GM19324 (cell line): ENCODE measurements at regions not wholly inside any gene's neighbourhood (a gene's known extent, or its start where the extent isn't known, plus 50 kb on each side); places are given as distances from the start of the nearest gene placed in this dataset.
"Not testable (repeated sequence)": the region's sequence is repeated elsewhere in the genome, so short reads cannot be mapped to it uniquely, and the experiment has no call there.

Experiments used
- ATAC-seq: cut with Tn5 transposase; IDR thresholded peaks from one replicate; pipeline ENCODE4 v1.9.1; 2021; ENCODE audit warnings: mild to moderate bottlenecking, moderate library complexity; ENCODE audit not compliant: unreplicated experiment, low FRiP score

DNA sequence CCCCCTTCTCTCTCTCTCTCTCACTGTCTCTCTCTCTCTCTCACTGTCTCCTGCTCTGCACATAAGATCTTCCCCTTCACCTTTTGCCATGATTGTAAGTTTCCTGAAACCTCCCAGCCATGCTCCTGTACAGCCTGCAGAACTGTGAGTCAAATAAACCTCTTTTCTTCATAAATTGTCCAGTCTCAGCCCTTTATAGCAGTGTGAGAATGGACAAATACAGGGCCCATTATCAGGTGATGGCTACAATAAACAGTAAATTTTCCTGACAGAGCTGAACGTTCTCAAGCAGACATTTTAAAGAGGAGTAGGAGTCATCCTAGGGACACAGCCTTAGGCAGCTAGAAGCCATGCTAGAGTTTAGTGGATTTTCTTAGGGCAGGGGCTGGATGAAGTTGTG is 1679.7 kb upstream of the B3GALT2 start:
- no peak for ATAC-seq

DNA sequence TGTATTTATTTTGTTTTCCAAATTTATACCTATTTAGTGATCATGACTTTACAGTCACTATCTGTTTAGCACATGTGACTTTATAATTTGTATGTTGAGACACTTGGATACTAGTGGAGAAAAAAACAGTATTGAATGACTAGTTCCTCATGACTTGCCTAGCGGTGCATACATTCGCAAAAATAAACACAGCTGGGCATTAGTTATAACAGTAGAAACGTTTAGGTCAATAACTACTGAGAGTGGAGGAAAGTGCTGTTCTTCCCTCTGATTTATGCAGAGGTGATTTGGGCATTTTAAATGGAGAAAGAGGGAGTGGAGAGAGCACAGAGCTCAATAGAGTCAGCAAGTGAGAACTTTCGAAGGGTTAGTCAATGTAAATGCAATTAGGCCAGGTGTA is 1679.0 kb upstream of the B3GALT2 start:
- no peak for ATAC-seq

DNA sequence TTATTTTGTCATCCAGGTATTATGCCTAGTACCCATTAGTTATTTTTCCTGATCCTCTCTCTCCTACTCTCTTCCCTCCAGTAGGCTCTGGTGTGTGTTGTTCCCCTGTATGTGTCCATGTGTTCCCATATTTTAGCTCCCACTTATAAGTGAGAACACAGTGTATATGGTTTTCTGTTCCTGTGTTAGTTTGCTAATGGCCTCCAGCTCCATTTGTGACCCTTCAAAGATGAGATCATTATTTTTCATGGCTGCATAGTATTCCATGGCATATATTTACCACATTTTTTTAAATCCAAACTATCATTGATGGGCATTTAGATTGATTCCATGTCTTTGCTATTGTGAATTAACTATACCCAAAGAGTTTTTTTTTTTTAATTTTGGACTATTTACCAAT is 1675.7 kb upstream of the B3GALT2 start:
- no peak for ATAC-seq

DNA sequence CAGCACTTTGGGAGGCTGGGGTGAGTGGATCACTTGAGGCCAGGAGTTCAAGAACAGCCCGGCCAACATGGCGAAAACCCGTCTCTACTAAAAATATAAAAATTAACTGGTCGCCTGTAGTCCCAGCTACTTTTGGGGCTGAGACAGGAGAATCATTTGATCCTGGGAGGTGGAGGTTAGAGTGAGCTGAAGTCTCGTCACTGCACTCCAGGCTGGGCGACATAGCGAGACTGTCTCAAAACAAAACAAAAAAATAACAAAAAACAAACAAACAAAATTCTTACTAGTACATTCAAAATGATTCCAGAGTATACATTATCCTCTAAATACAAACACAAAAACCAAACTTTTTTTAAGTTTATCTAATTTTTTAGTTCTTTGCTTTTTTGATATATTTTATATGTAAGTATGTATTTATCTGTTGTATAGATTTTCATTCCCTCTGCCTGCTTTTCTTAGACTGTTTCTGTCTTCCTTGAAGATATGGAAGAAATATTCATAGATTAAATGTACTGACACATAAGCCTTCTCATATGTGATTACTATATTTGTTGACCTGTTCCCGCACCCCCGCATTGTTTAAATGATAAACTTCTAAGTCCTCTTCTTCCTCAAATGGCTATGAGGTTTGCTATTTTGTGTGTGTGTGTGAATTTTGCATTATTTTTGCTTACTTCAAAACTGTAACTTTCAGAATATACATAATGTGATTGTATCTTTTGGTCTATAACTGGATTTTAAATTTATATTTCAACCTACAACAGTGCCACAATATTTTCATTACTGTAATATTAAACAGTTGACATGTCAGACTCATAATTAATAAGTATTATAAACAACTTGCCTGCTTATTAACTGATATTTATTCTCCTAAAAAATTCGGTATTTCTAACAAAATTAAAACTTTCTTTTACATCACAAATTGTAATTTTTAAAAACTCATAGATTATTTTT is 1674.1 kb upstream of the B3GALT2 start:
- ATAC-seq, result no peak

DNA sequence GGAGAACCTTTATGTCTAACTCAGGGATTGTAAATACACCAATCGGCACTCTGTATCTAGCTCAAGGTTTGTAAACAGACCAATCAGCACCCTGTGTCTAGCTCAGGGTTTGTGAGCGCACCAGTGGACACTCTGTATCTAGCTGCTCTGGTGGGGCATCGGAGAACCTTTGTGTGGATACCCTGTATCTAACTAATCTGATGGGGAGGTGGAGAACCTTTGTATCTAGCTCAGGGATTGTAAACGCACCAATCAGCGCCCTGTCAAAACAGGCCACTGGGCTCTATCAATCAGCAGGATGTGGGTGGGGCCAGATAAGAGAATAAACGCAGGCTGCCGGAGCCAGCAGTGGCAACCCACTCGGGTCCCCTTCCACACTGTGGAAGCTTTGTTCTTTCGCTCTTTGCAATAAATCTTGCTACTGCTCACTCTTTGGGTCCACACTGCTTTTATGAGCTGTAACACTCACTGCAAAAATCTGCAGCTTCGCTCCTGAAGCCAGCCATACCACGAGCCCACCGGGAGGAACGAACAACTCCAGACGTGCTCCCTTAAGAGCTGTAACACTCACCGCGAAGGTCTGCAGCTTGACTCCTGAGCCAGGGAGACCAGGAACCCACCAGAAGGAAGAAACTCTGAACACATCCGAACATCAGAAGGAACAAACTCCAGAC is 1673.2 kb upstream of the B3GALT2 start:
- ATAC-seq, result not testable (repeated sequence)

DNA sequence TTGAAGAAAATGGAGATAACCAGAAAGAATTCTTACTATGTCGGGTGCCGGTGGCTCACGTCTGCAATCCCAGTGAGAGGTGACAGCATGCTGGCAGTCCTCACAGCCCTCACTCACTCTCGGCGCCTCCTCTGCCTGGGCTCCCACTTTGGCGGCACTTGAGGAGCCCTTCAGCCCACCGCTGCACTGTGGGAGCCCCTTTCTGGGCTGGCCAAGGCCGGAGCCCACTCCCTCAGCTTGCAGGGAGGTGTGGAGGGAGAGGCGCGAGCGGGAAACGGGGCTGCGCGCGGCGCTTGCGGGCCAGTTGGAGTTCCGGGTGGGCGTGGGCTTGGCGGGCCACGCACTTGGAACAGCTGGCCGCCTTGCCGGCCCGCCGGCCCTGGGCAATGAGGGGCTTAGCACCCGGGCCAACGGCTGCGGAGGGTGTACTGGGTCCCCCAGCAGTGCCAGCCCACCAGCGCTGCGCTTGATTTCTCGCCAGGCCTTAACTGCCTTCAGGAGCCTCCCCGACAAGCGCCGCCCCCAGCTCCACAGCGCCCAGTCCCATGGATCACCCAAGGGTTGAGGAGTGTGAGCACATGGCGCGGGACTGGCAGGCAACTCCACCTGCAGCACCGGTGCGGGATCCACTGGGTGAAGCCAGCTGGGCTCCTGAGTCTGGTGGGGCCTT is 1672.5 kb upstream of the B3GALT2 start:
- ATAC-seq, result not testable (repeated sequence)

DNA sequence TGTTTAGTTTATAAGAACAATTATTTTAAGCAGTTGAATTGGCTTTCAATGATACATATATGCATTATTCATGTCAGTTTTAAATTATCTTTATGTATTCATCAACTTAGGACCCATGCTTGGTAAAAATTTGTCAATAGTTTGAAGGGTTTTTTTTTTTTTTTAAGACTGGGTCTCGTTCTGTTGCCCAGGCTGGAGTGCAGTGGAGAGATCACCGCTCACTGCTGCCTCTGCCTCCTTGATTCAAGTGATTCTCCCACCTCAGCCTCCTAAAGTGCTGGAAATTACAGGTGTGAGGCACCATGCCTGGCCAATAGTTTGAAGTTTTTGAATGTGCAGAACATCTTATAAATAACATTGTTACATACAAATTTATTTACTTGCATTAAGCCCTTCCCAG is 1671.0 kb upstream of the B3GALT2 start:
- no peak for ATAC-seq

DNA sequence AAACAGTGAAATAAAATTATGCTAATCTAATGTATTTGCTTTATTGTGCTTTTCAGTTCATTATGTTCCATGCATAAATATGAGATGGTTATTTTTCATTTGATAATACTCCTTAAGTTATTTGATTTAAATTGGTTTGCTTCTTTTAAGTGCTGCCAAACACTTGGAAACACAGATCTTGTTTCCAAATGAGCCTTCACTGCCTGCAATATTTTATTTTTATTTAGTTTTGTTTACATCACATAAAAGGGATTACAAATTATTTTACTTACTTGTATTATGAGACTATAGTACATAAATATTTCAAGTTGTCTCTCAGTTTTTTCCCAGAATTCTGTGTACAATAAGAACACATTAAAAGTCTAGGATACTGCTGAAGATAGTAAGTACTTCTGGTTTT is 1662.4 kb upstream of the B3GALT2 start:
- no peak for ATAC-seq

DNA sequence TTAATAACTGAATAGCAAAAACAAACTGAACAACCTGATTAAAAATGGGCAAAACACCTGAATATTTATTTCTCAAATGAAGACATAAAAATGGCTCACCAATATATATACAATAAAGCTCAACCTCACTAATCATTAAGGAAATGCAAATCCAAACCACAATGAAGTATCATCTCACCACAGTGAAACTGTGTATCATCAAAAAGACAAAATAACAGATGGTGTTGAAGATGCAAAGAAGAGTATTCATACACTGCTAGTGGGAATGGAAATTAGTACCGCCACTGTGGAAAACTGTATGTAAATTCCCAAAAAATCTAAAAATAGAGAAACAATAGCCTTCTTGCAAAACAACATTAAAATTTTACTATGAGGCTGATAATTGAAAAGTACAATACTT is 1660.1 kb upstream of the B3GALT2 start:
- no peak for ATAC-seq

DNA sequence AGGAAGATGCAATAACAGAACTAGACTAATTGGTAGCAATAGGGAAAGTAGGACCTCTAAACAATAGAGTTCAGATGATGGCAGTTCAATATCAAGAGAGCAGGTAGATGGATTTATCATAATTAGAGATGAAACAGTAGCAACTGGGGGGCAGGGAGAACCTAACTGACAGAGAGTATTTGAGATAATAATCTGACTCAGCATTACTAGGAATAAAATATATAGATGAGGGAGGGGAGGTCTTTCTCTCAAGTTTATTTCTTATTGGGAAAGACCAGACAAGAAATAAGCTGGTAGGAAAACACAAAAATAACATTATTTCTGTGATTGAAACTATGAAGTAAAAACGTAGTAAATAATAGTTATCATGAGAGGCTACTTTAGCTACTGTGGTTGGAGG is 1656.7 kb upstream of the B3GALT2 start:
- no peak for ATAC-seq

DNA sequence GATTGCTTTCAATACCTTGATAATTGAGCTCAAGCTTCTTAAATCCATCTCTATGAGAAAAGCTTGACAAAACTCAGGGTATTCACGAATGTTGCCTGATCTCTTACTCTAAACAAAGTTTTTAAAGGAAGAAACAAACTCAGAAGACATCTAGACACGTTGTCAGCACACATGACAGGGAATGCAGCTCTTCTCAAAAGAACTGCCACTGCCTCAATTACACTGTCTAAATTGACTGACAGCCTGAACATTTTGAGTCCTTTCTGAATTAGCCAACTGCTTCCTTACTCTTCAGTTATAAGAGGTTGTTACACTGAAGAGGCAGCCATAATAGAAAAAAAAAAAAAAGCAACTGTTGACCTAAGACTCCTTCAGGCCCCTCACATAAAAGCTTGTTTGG is 1646.7 kb upstream of the B3GALT2 start:
- no peak for ATAC-seq

DNA sequence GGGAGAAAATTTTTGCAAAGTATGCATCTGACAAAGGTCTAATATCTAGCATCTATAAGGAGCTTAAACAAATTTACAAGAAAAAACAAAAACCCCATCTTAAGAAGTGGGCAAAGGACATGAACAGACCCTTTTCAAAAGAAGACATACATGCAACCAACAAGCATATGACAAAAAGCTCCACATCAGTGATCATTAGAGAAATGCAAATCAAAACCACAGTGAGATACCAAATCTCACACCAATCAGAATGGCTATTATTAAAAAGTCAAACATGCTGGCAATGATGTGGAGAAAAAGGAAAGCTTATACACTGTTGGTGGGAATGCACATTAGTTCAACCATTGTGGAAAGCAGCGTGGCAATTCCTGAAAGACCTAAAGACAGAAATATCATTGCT is 1645.2 kb upstream of the B3GALT2 start:
- not testable (repeated sequence) for ATAC-seq

DNA sequence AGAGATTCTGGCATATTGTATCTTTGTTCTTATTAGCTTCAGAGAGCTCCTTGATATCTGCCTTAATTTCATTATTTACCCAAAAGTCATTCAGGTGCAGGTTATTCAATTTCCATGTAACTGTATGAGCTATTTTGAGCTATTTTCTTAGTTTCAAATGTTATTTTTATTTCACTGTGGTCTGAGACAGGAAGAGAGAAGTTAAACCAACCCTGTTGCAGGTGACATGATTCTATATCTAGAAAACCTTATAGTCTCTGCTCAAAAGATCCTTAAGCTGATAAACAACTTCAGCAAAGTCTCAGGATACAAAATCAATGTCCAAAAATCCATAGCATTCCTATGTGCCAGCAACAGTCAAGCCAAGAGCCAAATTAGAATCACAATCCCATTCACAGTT is 1644.0 kb upstream of the B3GALT2 start:
- ATAC-seq, result no peak

DNA sequence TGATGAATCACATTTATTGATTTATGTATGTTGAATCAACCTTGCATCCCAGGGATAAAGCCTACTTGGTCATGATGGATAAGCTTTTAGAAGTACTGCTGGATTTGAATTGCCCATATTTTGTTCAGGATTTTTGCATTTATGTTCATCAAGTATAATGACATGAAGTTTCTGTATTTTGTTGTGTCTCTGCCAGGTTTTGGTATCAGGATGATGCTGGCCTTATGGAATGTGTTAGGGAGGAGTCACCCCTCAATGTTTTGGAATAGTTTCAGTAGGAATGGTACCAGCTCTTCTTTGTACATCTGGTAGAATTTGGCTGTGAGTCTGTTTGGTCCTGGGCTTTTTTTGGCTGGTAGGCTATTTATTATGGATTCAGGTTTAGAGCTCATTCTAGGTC is 1643.1 kb upstream of the B3GALT2 start:
- ATAC-seq, result no peak

DNA sequence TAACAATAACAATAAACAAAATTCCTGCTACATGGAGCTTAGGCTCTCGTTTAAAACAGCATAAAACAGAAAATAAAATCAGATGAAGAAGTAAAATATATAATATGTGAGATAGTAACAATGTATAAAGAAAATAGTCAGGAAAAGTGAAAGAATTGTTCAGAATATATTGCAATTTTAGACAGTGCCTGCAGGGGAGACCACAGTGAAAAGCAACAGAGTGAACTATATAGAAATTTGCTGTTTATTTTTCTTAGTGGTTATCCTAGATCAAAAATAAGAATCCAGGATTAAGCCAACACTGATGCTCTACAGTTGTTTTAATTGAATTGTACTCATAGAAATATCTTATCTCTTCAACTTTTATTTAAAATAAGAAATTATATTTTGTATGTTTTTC is 1639.0 kb upstream of the B3GALT2 start:
- no peak for ATAC-seq

DNA sequence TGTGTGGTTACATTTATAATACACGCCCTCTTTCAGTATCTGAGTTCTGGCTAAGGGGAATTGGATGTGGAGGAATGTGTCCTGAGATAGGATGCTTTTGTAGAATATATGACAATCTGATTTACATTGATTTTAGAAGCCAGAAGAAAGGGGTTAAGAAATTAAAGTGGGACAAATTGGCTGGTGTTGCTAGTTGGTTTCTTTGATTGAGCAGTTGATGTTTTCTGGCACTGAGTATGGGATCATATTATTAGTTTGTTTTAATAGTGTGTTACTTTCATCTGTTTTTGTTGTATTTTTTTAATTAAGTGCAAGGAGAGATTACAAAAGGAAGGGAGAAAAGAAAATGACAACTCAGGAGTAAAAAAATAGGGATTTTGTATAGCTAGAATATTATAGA is 1634.7 kb upstream of the B3GALT2 start:
- no peak for ATAC-seq

DNA sequence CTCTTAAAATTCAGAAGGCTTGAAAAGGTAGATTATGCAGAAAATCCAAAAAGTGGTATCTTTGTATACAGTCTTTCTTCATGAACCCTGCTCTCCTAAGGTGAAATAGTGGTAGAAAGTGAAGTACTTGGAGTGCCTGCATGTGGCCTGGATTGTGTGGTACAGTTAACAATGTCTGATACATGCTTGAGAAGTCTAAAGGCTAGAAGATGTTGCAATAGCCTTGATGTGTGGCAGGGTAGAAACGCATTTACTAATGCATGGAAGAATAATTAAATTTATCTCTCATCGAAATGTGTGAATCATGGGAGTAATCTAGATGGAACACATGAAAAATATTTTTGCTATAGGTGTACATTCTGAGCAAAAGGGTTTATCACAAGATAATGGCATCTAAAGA is 1632.3 kb upstream of the B3GALT2 start:
- no peak for ATAC-seq

DNA sequence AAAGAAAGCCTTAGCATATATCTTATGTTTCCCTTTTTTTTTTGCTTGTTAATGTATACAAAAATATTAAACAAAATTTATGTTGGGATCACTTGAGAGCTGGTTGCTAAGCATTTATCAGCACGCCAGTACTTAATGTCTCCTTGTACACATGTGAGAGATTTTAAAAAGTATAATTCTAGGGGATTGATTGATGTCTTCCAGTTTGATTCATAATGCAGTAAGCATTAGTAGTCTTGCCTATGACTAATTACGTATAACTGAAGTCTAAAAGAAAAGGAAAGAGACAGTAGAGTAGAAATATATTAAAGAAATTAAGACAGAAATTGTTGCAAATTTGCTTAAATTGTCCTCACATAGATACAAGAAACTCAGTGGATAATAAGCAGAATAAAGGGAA is 1630.4 kb upstream of the B3GALT2 start:
- no peak for ATAC-seq

DNA sequence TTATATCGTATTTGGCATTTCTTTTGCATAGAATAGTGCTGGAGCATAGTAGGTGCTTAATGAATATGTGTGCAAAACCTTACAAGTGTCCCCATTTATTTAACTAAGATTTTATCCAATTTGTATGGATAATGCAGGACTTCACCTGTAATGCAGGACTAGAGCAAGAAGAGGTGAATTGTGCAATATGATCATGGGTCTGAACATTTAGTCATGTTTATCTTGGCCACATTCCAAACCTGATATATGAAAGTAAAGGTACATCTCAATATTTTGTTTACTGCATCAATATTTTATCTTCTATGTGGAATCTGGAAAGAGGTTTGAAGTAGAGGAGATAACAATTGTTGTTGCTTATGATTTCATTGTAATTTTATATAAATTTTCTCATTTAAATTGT is 1626.7 kb upstream of the B3GALT2 start:
- ATAC-seq, result no peak

DNA sequence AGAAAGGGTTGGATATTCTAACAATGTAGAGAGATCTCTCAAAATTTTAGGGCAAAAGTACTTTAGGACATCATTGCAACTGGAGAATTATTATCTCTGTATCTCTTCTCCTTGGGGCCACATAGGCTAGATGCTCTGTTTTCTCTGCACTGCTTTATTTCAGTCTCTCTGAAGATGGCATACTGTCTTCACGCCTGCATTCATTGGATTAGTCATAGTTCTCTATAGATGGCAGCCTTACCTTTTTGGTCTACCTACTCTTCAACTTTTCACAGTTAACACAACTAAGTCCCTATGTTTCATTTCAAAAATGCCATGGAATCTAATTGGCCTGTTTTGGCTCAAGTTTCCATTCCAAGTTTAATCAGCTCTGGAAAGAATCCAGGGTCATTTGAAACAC is 1623.3 kb upstream of the B3GALT2 start:
- ATAC-seq, result no peak

DNA sequence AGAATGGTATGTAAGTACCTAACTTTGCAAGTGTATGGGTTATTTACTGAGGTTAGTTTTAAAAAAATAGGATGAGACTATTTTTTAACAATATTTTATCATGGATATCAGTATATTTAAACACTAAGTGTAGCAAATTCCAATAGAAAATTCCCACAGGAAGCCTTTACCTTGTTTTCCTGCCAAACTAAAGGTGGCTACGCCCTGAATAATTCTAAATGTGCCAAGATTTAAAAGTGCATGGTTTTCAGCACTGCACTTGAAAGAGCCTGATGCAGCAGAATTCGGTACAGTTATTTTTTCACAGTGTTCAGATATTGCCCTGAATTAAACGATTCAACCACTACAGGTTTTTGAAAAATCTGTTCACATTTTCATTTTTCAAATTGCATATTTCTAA is 1622.8 kb upstream of the B3GALT2 start:
- no peak for ATAC-seq
